H1 (cell line): ENCODE measurements at regions not wholly inside any gene's neighbourhood (a gene's known extent, or its start where the extent isn't known, plus 50 kb on each side); places are given as distances from the start of the nearest gene placed in this dataset.

Experiments used
- ATF2 ChIP-seq: IDR thresholded peaks from 2 replicates; pipeline ENCODE4 v1.6.1; 2012; ENCODE audit warnings: low read length, inconsistent platforms
- CEBPB ChIP-seq: IDR thresholded peaks from 2 replicates; pipeline ENCODE4 v1.6.1; 2012; ENCODE audit warnings: low read depth, low read length
- CHD2 ChIP-seq: IDR thresholded peaks from 2 replicates; pipeline ENCODE4 v1.6.1; 2012; ENCODE audit warnings: low read length, improper control_type of control experiment
- CTCF ChIP-seq, 3 experiments: IDR thresholded peaks; 1 replicate in 2 of 3; 2 replicates in 1 of 3; pipeline versions ENCODE4 v1.5.1 to v1.6.1; 2011; ENCODE audit warnings: low read length in 3 of 3, mild to moderate bottlenecking in 3 of 3, inconsistent platforms in 2 of 3, low read depth in 1 of 3, moderate library complexity in 1 of 3; ENCODE audit not compliant: insufficient read depth in 1 of 3; ENCODE audit errors: control extremely low read depth in 1 of 3
- EZH2 ChIP-seq: fragments of 200-600 bp; sonication (generic); IDR thresholded peaks from 2 replicates; pipeline ENCODE4 v1.7.1; 2012; ENCODE audit warnings: low read depth, mild to moderate bottlenecking, moderate library complexity, low read length, inconsistent platforms; ENCODE audit not compliant: severe bottlenecking
- FOSL1 ChIP-seq: IDR thresholded peaks from 2 replicates; pipeline ENCODE4 v1.6.1; 2011; ENCODE audit warnings: mild to moderate bottlenecking, low read depth, low read length, moderate library complexity; ENCODE audit not compliant: insufficient read depth
- GTF2F1 ChIP-seq: IDR thresholded peaks from 2 replicates; pipeline ENCODE4 v1.6.1; 2012; ENCODE audit warnings: low read depth, low read length, improper control_type of control experiment, borderline replicate concordance
- HDAC6 ChIP-seq: IDR thresholded peaks from one replicate; pipeline ENCODE4 v1.7.1; 2012; ENCODE audit warnings: low read depth, mild to moderate bottlenecking, inconsistent platforms, low read length, moderate library complexity
- KDM1A ChIP-seq: fragments of 200-600, 300-600 bp; sonication (generic); IDR thresholded peaks from 2 replicates; pipeline ENCODE4 v1.7.1; 2016; ENCODE audit warnings: mild to moderate bottlenecking, low read length, borderline replicate concordance
- NRF1 ChIP-seq: IDR thresholded peaks from 2 replicates; pipeline ENCODE4 v1.6.1; 2011; ENCODE audit warnings: mild to moderate bottlenecking, low read depth, low read length, improper control_type of control experiment
- POLR2A ChIP-seq, 2 experiments: IDR thresholded peaks; 1 replicate in 1 of 2; 2 replicates in 1 of 2; pipeline ENCODE4 v1.6.1; 2011; ENCODE audit warnings: low read depth in 2 of 2, low read length in 2 of 2, mild to moderate bottlenecking in 2 of 2; ENCODE audit errors: control extremely low read depth in 1 of 2
- TBP ChIP-seq: IDR thresholded peaks from 2 replicates; pipeline ENCODE4 v1.6.1; 2011; ENCODE audit warnings: low read depth, low read length, improper control_type of control experiment
- USF2 ChIP-seq: IDR thresholded peaks from 2 replicates; pipeline ENCODE4 v1.6.1; 2011; ENCODE audit warnings: low read length, improper control_type of control experiment
- TF ChIP-seq, protein P1 (sequence below): IDR thresholded peaks from 2 replicates; pipeline ENCODE4 v1.6.1; 2012; ENCODE audit warnings: inconsistent platforms

- no peak for TF ChIP-seq HDAC6
- TF ChIP-seq CTCF (IDR thresholded peaks at IDR 0.05; ENCODE audit: control extremely low read depth in 1 of 3, insufficient read depth in 1 of 3, low read depth in 1 of 3, low read length in 3 of 3): no peak
- TF ChIP-seq EZH2: no peak
- no peak for TF ChIP-seq USF2
- TF ChIP-seq CEBPB: no peak
- no peak for TF ChIP-seq KDM1A
- TF ChIP-seq ATF2: no peak
- TF ChIP-seq FOSL1: no peak
- no peak for TF ChIP-seq NRF1
- no peak for TF ChIP-seq POLR2A (IDR thresholded peaks at IDR 0.05; ENCODE audit: control extremely low read depth in 1 of 2, low read depth in 2 of 2, low read length in 2 of 2)
- TF ChIP-seq TBP: no peak
- TF ChIP-seq GTF2F1: no peak
- TF ChIP-seq, protein P1, sequence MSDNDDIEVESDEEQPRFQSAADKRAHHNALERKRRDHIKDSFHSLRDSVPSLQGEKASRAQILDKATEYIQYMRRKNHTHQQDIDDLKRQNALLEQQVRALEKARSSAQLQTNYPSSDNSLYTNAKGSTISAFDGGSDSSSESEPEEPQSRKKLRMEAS: no peak
- no peak for TF ChIP-seq CHD2
Measured at GRCh38 chr4:57763070-57763469, 652.9 kb upstream of the IGFBP7 start.
